ENCODE measurements at regions not wholly inside any gene's neighbourhood (a gene's known extent, or its start where the extent isn't known, plus 50 kb on each side); places are given as distances from the start of the nearest gene placed in this dataset.

GRCh38 chr4:183843248-183843671 is 61.8 kb upstream of the STOX2 start:
- H2BK120ac ChIP-seq (ENCODE audit: low read depth, low read length, poor library complexity, severe bottlenecking), result no peak overlapping the region
- H3K56ac ChIP-seq (ENCODE audit: insufficient read length, low read depth, low read length), result no peak overlapping the region
- H4K8ac ChIP-seq (replicated peaks; ENCODE audit: insufficient read length, low read depth, low read length), result no peak overlapping the region
- H3K79me1 ChIP-seq (ENCODE audit: insufficient read depth, low read depth, low read length, poor library complexity, severe bottlenecking), result no peaks in the 10 kb centered on the region
- H3K23ac ChIP-seq (ENCODE audit: insufficient read length, low read depth, low read length), result no peak overlapping the region
- peaks cover 3 to 15% (median 6%) of the 10 kb centered on the region in 3 experiments; a peak in 5 of 7 replicates for H3K36me3 Mint-ChIP-seq (ENCODE audit: insufficient read depth in 1 of 3, low read depth in 3 of 3)
- no peak overlapping the region for H2BK20ac ChIP-seq (ENCODE audit: low read depth, low read length, poor library complexity, severe bottlenecking)
- H3K4me3 Mint-ChIP-seq, result no peak overlapping the region
- H3K4me1 Mint-ChIP-seq, result peaks cover 8 to 11% of the 10 kb centered on the region in 2 experiments; a peak in 3 of 4 replicates
- DNase-seq, result no peak
- H3K9ac ChIP-seq (ENCODE audit: extremely low read depth, insufficient read length, low read length), result no peak overlapping the region
- no peak overlapping the region for H2BK12ac ChIP-seq (ENCODE audit: insufficient read length, low read depth, low read length)
- no peak overlapping the region for H2AFZ ChIP-seq (ENCODE audit: low read length)
- no peaks in the 10 kb centered on the region for H3K79me2 ChIP-seq (ENCODE audit: insufficient read depth, low read length)
- no peaks in the 10 kb centered on the region for H3K4me1 ChIP-seq (ENCODE audit: insufficient read depth, low read length)
- no peaks in the 10 kb centered on the region for H3K23me2 ChIP-seq (ENCODE audit: insufficient read length, low read depth, low read length, poor library complexity, severe bottlenecking)
- peaks cover 6 to 16% of the 10 kb centered on the region in 2 experiments for H3K9me3 Mint-ChIP-seq
- no peak overlapping the region for H2BK15ac ChIP-seq (ENCODE audit: low read depth, low read length)
- H3K9me3 ChIP-seq (ENCODE audit: control insufficient read depth, low read depth, low read length), result no peaks in the 10 kb centered on the region
- H3K27ac Mint-ChIP-seq, result no peak overlapping the region
- no peak overlapping the region for H3K4ac ChIP-seq (ENCODE audit: low read depth, low read length)
- H3T11ph ChIP-seq (ENCODE audit: low read length), result no peak overlapping the region
- no peak overlapping the region for H3K27ac ChIP-seq (ENCODE audit: insufficient read length, low read depth, low read length)
- H2BK5ac ChIP-seq (ENCODE audit: insufficient read length, low read length), result no peak overlapping the region
- H3K27me3 Mint-ChIP-seq (ENCODE audit: low read depth), result peaks cover 5% of the 10 kb centered on the region; the same call in 1 of the 2 replicates
- H2AK5ac ChIP-seq (ENCODE audit: insufficient read length, low read length), result no peak overlapping the region
- H3K18ac ChIP-seq (ENCODE audit: insufficient read length, low read depth, low read length), result no peak overlapping the region
- TF ChIP-seq, protein P1, sequence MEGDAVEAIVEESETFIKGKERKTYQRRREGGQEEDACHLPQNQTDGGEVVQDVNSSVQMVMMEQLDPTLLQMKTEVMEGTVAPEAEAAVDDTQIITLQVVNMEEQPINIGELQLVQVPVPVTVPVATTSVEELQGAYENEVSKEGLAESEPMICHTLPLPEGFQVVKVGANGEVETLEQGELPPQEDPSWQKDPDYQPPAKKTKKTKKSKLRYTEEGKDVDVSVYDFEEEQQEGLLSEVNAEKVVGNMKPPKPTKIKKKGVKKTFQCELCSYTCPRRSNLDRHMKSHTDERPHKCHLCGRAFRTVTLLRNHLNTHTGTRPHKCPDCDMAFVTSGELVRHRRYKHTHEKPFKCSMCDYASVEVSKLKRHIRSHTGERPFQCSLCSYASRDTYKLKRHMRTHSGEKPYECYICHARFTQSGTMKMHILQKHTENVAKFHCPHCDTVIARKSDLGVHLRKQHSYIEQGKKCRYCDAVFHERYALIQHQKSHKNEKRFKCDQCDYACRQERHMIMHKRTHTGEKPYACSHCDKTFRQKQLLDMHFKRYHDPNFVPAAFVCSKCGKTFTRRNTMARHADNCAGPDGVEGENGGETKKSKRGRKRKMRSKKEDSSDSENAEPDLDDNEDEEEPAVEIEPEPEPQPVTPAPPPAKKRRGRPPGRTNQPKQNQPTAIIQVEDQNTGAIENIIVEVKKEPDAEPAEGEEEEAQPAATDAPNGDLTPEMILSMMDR (conservative IDR thresholded peaks at IDR 0.05), result no peak
- H4K20me1 ChIP-seq (ENCODE audit: control insufficient read depth, insufficient read depth, insufficient read length), result no peaks in the 10 kb centered on the region
- H4K91ac ChIP-seq (ENCODE audit: insufficient read length, low read depth, low read length), result no peak overlapping the region
- H3K27me3 ChIP-seq (ENCODE audit: insufficient read depth, low read length), result no peaks in the 10 kb centered on the region
- WGBS (ENCODE audit: extremely low coverage, insufficient read length, low lambda C conversion rate), result no CpG with 5 or more reads among the region's 7 CpGs
- H4K5ac ChIP-seq (ENCODE audit: insufficient read length, low read depth, low read length), result no peak overlapping the region
- no peak overlapping the region for H3K14ac ChIP-seq (ENCODE audit: insufficient read depth, low read length)
- H3K4me2 ChIP-seq (ENCODE audit: insufficient read depth, insufficient read length, low read length), result no peak overlapping the region

All from H9 (cell line).